Keratinocyte (primary cell): ENCODE measurements at regions not wholly inside any gene's neighbourhood (a gene's known extent, or its start where the extent isn't known, plus 50 kb on each side); places are given as distances from the start of the nearest gene placed in this dataset.

Experiments used
- EZH2 ChIP-seq: IDR thresholded peaks from one replicate; pipeline ENCODE4 v1.6.1; 2012; ENCODE audit warnings: inconsistent platforms, mild to moderate bottlenecking, low read length, moderate library complexity
- TF ChIP-seq, protein P1 (sequence below), 3 experiments: IDR thresholded peaks in 1 of 3; conservative IDR thresholded peaks in 1 of 3; optimal IDR thresholded peaks in 1 of 3; 2 replicates in 2 of 3; 3 replicates in 1 of 3; pipeline versions ENCODE3 to v1.5.1; 2011; ENCODE audit warnings: low read length in 3 of 3, mild to moderate bottlenecking in 3 of 3, moderate library complexity in 2 of 3, control low read depth in 1 of 3, inconsistent platforms in 1 of 3; ENCODE audit not compliant: insufficient read depth in 2 of 3; ENCODE audit errors: extremely low read depth in 1 of 3

- TF ChIP-seq, protein P1, sequence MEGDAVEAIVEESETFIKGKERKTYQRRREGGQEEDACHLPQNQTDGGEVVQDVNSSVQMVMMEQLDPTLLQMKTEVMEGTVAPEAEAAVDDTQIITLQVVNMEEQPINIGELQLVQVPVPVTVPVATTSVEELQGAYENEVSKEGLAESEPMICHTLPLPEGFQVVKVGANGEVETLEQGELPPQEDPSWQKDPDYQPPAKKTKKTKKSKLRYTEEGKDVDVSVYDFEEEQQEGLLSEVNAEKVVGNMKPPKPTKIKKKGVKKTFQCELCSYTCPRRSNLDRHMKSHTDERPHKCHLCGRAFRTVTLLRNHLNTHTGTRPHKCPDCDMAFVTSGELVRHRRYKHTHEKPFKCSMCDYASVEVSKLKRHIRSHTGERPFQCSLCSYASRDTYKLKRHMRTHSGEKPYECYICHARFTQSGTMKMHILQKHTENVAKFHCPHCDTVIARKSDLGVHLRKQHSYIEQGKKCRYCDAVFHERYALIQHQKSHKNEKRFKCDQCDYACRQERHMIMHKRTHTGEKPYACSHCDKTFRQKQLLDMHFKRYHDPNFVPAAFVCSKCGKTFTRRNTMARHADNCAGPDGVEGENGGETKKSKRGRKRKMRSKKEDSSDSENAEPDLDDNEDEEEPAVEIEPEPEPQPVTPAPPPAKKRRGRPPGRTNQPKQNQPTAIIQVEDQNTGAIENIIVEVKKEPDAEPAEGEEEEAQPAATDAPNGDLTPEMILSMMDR (optimal IDR thresholded peaks at IDR 0.05 in 1 of 3, IDR thresholded peaks at IDR 0.05 in 1 of 3, conservative IDR thresholded peaks at IDR 0.05 in 1 of 3; ENCODE audit: extremely low read depth in 1 of 3, insufficient read depth in 2 of 3, low read length in 3 of 3) = no peak
- no peak for TF ChIP-seq EZH2
These were observed 62.3 kb upstream of the RIOK2 start for GRCh38 chr5:97245386-97245785.
